Adipocyte (in vitro differentiated cells): ENCODE measurements at regions not wholly inside any gene's neighbourhood (a gene's known extent, or its start where the extent isn't known, plus 50 kb on each side); places are given as distances from the start of the nearest gene placed in this dataset.

Experiments used
- DNase-seq: peaks from one replicate; pipeline ENCODE4 v3.0.0-alpha.2; 2015; ENCODE audit warnings: low read depth
- H3K27me3 ChIP-seq: replicated peaks from 2 replicates; pipeline ENCODE4 v1.7.0; 2013; ENCODE audit warnings: mild to moderate bottlenecking, low read length, moderate library complexity; ENCODE audit not compliant: control insufficient read depth, insufficient read depth
- H3K36me3 ChIP-seq: 2 replicates; pipeline ENCODE4 v1.7.0; 2013; ENCODE audit warnings: low read length, mild to moderate bottlenecking, moderate library complexity; ENCODE audit not compliant: control insufficient read depth, insufficient read depth, severe bottlenecking
- H3K4me1 ChIP-seq: 2 replicates; pipeline ENCODE4 v1.7.0; 2013; ENCODE audit warnings: mild to moderate bottlenecking, low read length, moderate library complexity; ENCODE audit not compliant: control insufficient read depth, insufficient read depth
- H3K4me3 ChIP-seq: 2 replicates; pipeline ENCODE4 v1.7.0; 2013; ENCODE audit warnings: mild to moderate bottlenecking, low read length, moderate library complexity
- H3K9ac ChIP-seq: 2 replicates; pipeline ENCODE4 v1.7.0; 2013; ENCODE audit warnings: mild to moderate bottlenecking, low read length, moderate library complexity
- H3K9me3 ChIP-seq: 2 replicates; pipeline ENCODE4 v1.7.0; 2013; ENCODE audit warnings: mild to moderate bottlenecking, low read length, moderate library complexity; ENCODE audit not compliant: control insufficient read depth

- no peak overlapping the region for H3K9ac ChIP-seq
- H3K4me1 ChIP-seq, result peaks cover 10% of the 10 kb centered on the region
- DNase-seq, result no peak
- H3K4me3 ChIP-seq, result no peak overlapping the region
- no peaks in the 10 kb centered on the region for H3K9me3 ChIP-seq
- H3K36me3 ChIP-seq, result no peaks in the 10 kb centered on the region
- no peaks in the 10 kb centered on the region for H3K27me3 ChIP-seq
Measured at GRCh38 chrX:10085223-10085622, 71.6 kb upstream of the CLCN4 start.

- no peak for DNase-seq
- no peak overlapping the region for H3K4me3 ChIP-seq
- H3K36me3 ChIP-seq, result peaks cover 5% of the 10 kb centered on the region
- no peaks in the 10 kb centered on the region for H3K9me3 ChIP-seq
- no peaks in the 10 kb centered on the region for H3K27me3 ChIP-seq
- H3K4me1 ChIP-seq, result peaks cover 10% of the 10 kb centered on the region
- H3K9ac ChIP-seq, result no peak overlapping the region
Measured at GRCh38 chrX:10086676-10087075, 70.1 kb upstream of the CLCN4 start.

- Histone ChIP-seq H3K4me1 (peaks cover 10% of the 10 kb centered on the region), H3K4me3 (no peak overlapping the region), H3K9me3 (no peaks in the 10 kb centered on the region), H3K27me3 (no peaks in the 10 kb centered on the region), H3K36me3 (peaks cover 6% of the 10 kb centered on the region), H3K9ac (no peak overlapping the region)
- DNase-seq, result no peak
Measured at GRCh38 chrX:10087391-10087790, 69.4 kb upstream of the CLCN4 start.

GRCh38 chrX:10089378-10089795 is 67.4 kb upstream of the CLCN4 start:
- no peaks in the 10 kb centered on the region for H3K9me3 ChIP-seq
- no peak overlapping the region for H3K9ac ChIP-seq
- H3K4me1 ChIP-seq, result no peaks in the 10 kb centered on the region
- no peak for DNase-seq
- no peak overlapping the region for H3K4me3 ChIP-seq
- H3K36me3 ChIP-seq, result peaks cover 6% of the 10 kb centered on the region
- no peaks in the 10 kb centered on the region for H3K27me3 ChIP-seq

- Histone ChIP-seq H3K9ac (no peak overlapping the region), H3K9me3 (no peaks in the 10 kb centered on the region), H3K4me1 (no peaks in the 10 kb centered on the region), H3K36me3 (peaks cover 6% of the 10 kb centered on the region), H3K27me3 (no peaks in the 10 kb centered on the region), H3K4me3 (no peak overlapping the region)
- peak; percentile 40 for DNase-seq
Measured at GRCh38 chrX:10090319-10090718, 66.5 kb upstream of the CLCN4 start.

- Histone ChIP-seq H3K4me3 (no peak overlapping the region), H3K9ac (no peak overlapping the region), H3K9me3 (no peaks in the 10 kb centered on the region), H3K4me1 (peaks cover 14% of the 10 kb centered on the region), H3K36me3 (peaks cover 6% of the 10 kb centered on the region), H3K27me3 (no peaks in the 10 kb centered on the region)
- no peak for DNase-seq
Measured at GRCh38 chrX:10095246-10095645, 61.5 kb upstream of the CLCN4 start.

- peaks cover 14% of the 10 kb centered on the region for H3K4me1 ChIP-seq
- no peak overlapping the region for H3K9ac ChIP-seq
- H3K4me3 ChIP-seq, result no peak overlapping the region
- no peak for DNase-seq
- peaks cover 6% of the 10 kb centered on the region for H3K36me3 ChIP-seq
- H3K27me3 ChIP-seq, result no peaks in the 10 kb centered on the region
- H3K9me3 ChIP-seq, result no peaks in the 10 kb centered on the region
Measured at GRCh38 chrX:10095698-10096432, 60.9 kb upstream of the CLCN4 start.

- H3K27me3 ChIP-seq, result no peaks in the 10 kb centered on the region
- H3K9ac ChIP-seq, result peak overlapping the region; percentile 80
- H3K36me3 ChIP-seq, result no peaks in the 10 kb centered on the region
- no peaks in the 10 kb centered on the region for H3K9me3 ChIP-seq
- H3K4me1 ChIP-seq, result peaks cover 14% of the 10 kb centered on the region
- DNase-seq, result no peak
- peak overlapping the region; percentile 78 for H3K4me3 ChIP-seq
Measured at GRCh38 chrX:10098270-10098713, 58.5 kb upstream of the CLCN4 start.

- Histone ChIP-seq H3K27me3 (no peaks in the 10 kb centered on the region), H3K36me3 (no peaks in the 10 kb centered on the region), H3K9ac (no peak overlapping the region), H3K4me3 (peak overlapping the region; percentile 78), H3K9me3 (peaks cover 3% of the 10 kb centered on the region), H3K4me1 (peaks cover 14% of the 10 kb centered on the region)
- no peak for DNase-seq
Measured at GRCh38 chrX:10099411-10099810, 57.4 kb upstream of the CLCN4 start.

- DNase-seq, result no peak
- Histone ChIP-seq H3K9me3 (peaks cover 3% of the 10 kb centered on the region), H3K4me3 (no peak overlapping the region), H3K27me3 (no peaks in the 10 kb centered on the region), H3K9ac (no peak overlapping the region), H3K4me1 (peaks cover 14% of the 10 kb centered on the region), H3K36me3 (no peaks in the 10 kb centered on the region)
Measured at GRCh38 chrX:10101269-10101668, 55.5 kb upstream of the CLCN4 start.

GRCh38 chrX:10102046-10102704 is 54.6 kb upstream of the CLCN4 start:
- Histone ChIP-seq H3K9me3 (peaks cover 3% of the 10 kb centered on the region), H3K9ac (no peak overlapping the region), H3K4me1 (peaks cover 14% of the 10 kb centered on the region), H3K4me3 (no peak overlapping the region), H3K36me3 (no peaks in the 10 kb centered on the region), H3K27me3 (no peaks in the 10 kb centered on the region)
- DNase-seq, result no peak
